HUDEP-2 (cell line): ENCODE measurements at regions not wholly inside any gene's neighbourhood (a gene's known extent, or its start where the extent isn't known, plus 50 kb on each side); places are given as distances from the start of the nearest gene placed in this dataset.

Source experiments
- DNase-seq, 76 experiments: peaks; one replicate each; lab custom pipeline; 2025; ENCODE audit not compliant: unreplicated experiment in 76 of 76; lab: John Stamatoyannopoulos, UW

GRCh38 chr4:80124246-80125211, 51.5 kb upstream of the ANTXR2 start:
- no peak for DNase-seq
